IMR-90 (cell line): ENCODE measurements at regions not wholly inside any gene's neighbourhood (a gene's known extent, or its start where the extent isn't known, plus 50 kb on each side); places are given as distances from the start of the nearest gene placed in this dataset.

ENCODE experiments used
- CHD1 ChIP-seq: IDR thresholded peaks from 2 replicates; pipeline ENCODE4 v1.6.1; 2012; ENCODE audit warnings: low read depth, low read length, improper control_type of control experiment
- CTCF ChIP-seq: conservative IDR thresholded peaks from 2 replicates; pipeline ENCODE4 v1.5.1; 2012; ENCODE audit warnings: mild to moderate bottlenecking, low read depth, low read length, improper control_type of control experiment
- ELK1 ChIP-seq: fragments of 150-350 bp; IDR thresholded peaks from 2 replicates; pipeline ENCODE4 v1.6.1; 2016; ENCODE audit warnings: low read depth, mild to moderate bottlenecking, low read length, moderate library complexity, borderline replicate concordance
- MAFK ChIP-seq: IDR thresholded peaks from 2 replicates; pipeline ENCODE4 v1.6.1; 2012; ENCODE audit warnings: low read depth, low read length, improper control_type of control experiment
- NFE2L2 ChIP-seq: fragments of 150-350 bp; IDR thresholded peaks from 2 replicates; pipeline ENCODE4 v1.6.1; 2016; ENCODE audit warnings: low read depth, mild to moderate bottlenecking, low read length
- RAD21 ChIP-seq: IDR thresholded peaks from 2 replicates; pipeline ENCODE4 v1.6.1; 2012; ENCODE audit warnings: low read length, improper control_type of control experiment
- USF2 ChIP-seq: fragments of 150-350 bp; IDR thresholded peaks from 2 replicates; pipeline ENCODE4 v1.6.1; 2017; ENCODE audit warnings: mild to moderate bottlenecking, antibody characterized with exemption, low read length, low read depth

- no peak for TF ChIP-seq USF2
- no peak for TF ChIP-seq NFE2L2
- TF ChIP-seq CTCF: no peak
- no peak for TF ChIP-seq RAD21
- TF ChIP-seq CHD1: no peak
- no peak for TF ChIP-seq MAFK
- no peak for TF ChIP-seq ELK1
Observed at GRCh38 chr9:13586587-13587374, 307.3 kb upstream of the MPDZ start.
